ENCODE measurements at regions not wholly inside any gene's neighbourhood (a gene's known extent, or its start where the extent isn't known, plus 50 kb on each side); places are given as distances from the start of the nearest gene placed in this dataset.

DNA sequence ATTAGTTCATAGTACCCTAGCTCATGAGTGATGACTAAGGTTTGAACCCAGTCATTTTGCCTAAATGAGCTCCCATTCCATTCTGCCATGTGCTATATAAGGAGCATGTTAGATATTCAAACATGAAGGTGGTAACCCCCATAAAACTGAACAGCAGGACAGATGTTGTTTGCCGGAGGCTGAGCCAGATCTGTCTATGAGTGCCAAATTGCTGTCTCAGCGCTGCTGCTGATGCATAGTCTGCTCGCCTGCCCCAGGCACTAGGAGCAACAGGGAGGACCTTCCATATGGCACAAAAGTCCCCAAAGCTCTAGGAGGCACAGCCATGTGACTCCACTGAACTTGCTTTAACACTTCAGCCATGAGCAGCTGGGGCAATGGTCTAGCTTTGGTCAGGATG lies 466.0 kb upstream of the GHITM start:
- Histone ChIP-seq H2AFZ (no peak overlapping the region), H3K9me2 (ENCODE audit: insufficient read depth) (no peaks in the 10 kb centered on the region), H3K27ac (no peak overlapping the region), H3K9me3 (ENCODE audit: insufficient read depth, low read depth) (no peaks in the 10 kb centered on the region), H3K36me3 (ENCODE audit: low read depth) (no peaks in the 10 kb centered on the region), H4K20me1 (ENCODE audit: insufficient read depth) (no peaks in the 10 kb centered on the region), H3K27me3 (ENCODE audit: insufficient read depth, low read depth) (no peaks in the 10 kb centered on the region), H3K79me2 (ENCODE audit: low read depth) (no peaks in the 10 kb centered on the region), H3K4me3 (no peak overlapping the region), H3F3A (ENCODE audit: insufficient read depth, low read depth) (no peaks in the 10 kb centered on the region), H3K4me1 (replicated peaks; ENCODE audit: insufficient read depth) (no peaks in the 10 kb centered on the region), H3K4me2 (no peak overlapping the region)
- no peak for DNase-seq
- ChIA-PET CTCF (no interaction called here), POLR2A (ENCODE audit: unreplicated experiment) (no interaction called here)
- TF ChIP-seq, protein P1, sequence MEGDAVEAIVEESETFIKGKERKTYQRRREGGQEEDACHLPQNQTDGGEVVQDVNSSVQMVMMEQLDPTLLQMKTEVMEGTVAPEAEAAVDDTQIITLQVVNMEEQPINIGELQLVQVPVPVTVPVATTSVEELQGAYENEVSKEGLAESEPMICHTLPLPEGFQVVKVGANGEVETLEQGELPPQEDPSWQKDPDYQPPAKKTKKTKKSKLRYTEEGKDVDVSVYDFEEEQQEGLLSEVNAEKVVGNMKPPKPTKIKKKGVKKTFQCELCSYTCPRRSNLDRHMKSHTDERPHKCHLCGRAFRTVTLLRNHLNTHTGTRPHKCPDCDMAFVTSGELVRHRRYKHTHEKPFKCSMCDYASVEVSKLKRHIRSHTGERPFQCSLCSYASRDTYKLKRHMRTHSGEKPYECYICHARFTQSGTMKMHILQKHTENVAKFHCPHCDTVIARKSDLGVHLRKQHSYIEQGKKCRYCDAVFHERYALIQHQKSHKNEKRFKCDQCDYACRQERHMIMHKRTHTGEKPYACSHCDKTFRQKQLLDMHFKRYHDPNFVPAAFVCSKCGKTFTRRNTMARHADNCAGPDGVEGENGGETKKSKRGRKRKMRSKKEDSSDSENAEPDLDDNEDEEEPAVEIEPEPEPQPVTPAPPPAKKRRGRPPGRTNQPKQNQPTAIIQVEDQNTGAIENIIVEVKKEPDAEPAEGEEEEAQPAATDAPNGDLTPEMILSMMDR (conservative IDR thresholded peaks at IDR 0.05), result no peak
- intact Hi-C loops (cut with micrococcal nuclease; ENCODE audit: unreplicated experiment), result no loop called here
- BruUV-seq (replicated peaks), result no TSS peak

DNA sequence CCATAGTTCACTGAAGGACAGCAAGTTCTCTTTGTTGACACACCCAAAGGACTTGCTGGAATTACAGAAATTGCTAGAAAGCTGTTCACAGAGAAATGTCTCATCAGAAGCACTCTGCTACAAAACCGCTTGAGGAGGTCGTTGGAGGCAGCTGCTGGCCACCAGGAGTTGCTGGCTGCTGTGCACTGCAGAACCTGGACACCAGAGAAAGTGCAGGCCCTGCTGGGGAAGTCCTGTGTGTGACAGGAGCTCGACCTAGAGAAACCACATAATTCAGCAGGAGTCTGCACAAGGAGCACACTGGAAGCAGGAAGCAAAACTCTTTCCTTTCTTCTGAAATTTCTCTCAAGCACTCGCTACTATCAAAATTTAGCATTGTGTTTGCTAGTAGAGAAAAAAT lies 461.5 kb upstream of the GHITM start:
- no peak overlapping the region for H3K4me3 ChIP-seq
- H3K79me2 ChIP-seq (ENCODE audit: low read depth), result no peaks in the 10 kb centered on the region
- no peak overlapping the region for H3K27ac ChIP-seq
- no peaks in the 10 kb centered on the region for H3K4me1 ChIP-seq (replicated peaks; ENCODE audit: insufficient read depth)
- intact Hi-C loops (cut with micrococcal nuclease; ENCODE audit: unreplicated experiment), result no loop called here
- DNase-seq, result peak in 1 of 2 experiments; percentile 44
- no peaks in the 10 kb centered on the region for H3K27me3 ChIP-seq (ENCODE audit: insufficient read depth, low read depth)
- no peak overlapping the region for H3K4me2 ChIP-seq
- no peaks in the 10 kb centered on the region for H3K36me3 ChIP-seq (ENCODE audit: low read depth)
- no peaks in the 10 kb centered on the region for H4K20me1 ChIP-seq (ENCODE audit: insufficient read depth)
- ChIA-PET CTCF (no interaction called here), POLR2A (ENCODE audit: unreplicated experiment) (no interaction called here)
- H3K9me3 ChIP-seq (ENCODE audit: insufficient read depth, low read depth), result no peaks in the 10 kb centered on the region
- H2AFZ ChIP-seq, result no peak overlapping the region
- no peaks in the 10 kb centered on the region for H3K9me2 ChIP-seq (ENCODE audit: insufficient read depth)
- TF ChIP-seq, protein P1 (conservative IDR thresholded peaks at IDR 0.05), result no peak
- no peak for TF ChIP-seq EZH2 (IDR thresholded peaks at IDR 0.05; ENCODE audit: low read depth)
- H3F3A ChIP-seq (ENCODE audit: insufficient read depth, low read depth), result no peaks in the 10 kb centered on the region
- no TSS peak for BruUV-seq (replicated peaks)

DNA sequence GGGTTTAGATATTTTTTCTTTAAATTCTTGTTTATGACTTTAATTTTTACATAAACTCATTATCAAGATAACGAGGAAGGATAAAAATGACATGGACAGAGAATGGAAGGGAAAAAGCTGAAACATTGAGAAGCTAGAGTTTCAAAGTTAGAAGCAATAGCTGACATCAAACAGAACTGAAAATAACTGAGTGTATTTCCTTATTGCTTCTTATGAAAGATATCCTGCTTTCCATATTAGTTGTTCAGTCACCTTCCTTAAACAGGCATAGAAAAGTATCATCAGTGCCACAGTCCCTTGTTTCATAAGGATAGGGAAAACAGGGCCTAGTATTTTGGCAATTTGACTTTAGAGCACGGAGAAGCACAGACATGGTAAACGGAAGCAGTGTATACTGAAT lies 460.5 kb upstream of the GHITM start:
- no peak for DNase-seq
- Histone ChIP-seq H3K36me3 (ENCODE audit: low read depth) (no peaks in the 10 kb centered on the region), H3K9me2 (ENCODE audit: insufficient read depth) (no peaks in the 10 kb centered on the region), H3K27me3 (ENCODE audit: insufficient read depth, low read depth) (no peaks in the 10 kb centered on the region), H3K4me1 (replicated peaks; ENCODE audit: insufficient read depth) (no peaks in the 10 kb centered on the region), H2AFZ (no peak overlapping the region), H3K27ac (no peak overlapping the region), H3K9me3 (ENCODE audit: insufficient read depth, low read depth) (no peaks in the 10 kb centered on the region), H3K4me3 (no peak overlapping the region), H3K79me2 (ENCODE audit: low read depth) (no peaks in the 10 kb centered on the region), H3F3A (ENCODE audit: insufficient read depth, low read depth) (no peaks in the 10 kb centered on the region), H3K4me2 (no peak overlapping the region), H4K20me1 (ENCODE audit: insufficient read depth) (no peaks in the 10 kb centered on the region)
- ChIA-PET CTCF (no interaction called here), POLR2A (ENCODE audit: unreplicated experiment) (no interaction called here)
- TF ChIP-seq, protein P1 (conservative IDR thresholded peaks at IDR 0.05), result no peak
- no peak for TF ChIP-seq EZH2 (IDR thresholded peaks at IDR 0.05; ENCODE audit: low read depth)
- BruUV-seq (replicated peaks), result no TSS peak
- intact Hi-C loops (cut with micrococcal nuclease; ENCODE audit: unreplicated experiment), result no loop called here
